IPS DF 19.7 (cell line): ENCODE measurements at regions not wholly inside any gene's neighbourhood (a gene's known extent, or its start where the extent isn't known, plus 50 kb on each side); places are given as distances from the start of the nearest gene placed in this dataset.

ENCODE experiments used
- DNase-seq: peaks from one replicate; pipeline ENCODE4 v3.0.0-alpha.2; 2013; ENCODE audit warnings: low read depth, low spot score

DNA sequence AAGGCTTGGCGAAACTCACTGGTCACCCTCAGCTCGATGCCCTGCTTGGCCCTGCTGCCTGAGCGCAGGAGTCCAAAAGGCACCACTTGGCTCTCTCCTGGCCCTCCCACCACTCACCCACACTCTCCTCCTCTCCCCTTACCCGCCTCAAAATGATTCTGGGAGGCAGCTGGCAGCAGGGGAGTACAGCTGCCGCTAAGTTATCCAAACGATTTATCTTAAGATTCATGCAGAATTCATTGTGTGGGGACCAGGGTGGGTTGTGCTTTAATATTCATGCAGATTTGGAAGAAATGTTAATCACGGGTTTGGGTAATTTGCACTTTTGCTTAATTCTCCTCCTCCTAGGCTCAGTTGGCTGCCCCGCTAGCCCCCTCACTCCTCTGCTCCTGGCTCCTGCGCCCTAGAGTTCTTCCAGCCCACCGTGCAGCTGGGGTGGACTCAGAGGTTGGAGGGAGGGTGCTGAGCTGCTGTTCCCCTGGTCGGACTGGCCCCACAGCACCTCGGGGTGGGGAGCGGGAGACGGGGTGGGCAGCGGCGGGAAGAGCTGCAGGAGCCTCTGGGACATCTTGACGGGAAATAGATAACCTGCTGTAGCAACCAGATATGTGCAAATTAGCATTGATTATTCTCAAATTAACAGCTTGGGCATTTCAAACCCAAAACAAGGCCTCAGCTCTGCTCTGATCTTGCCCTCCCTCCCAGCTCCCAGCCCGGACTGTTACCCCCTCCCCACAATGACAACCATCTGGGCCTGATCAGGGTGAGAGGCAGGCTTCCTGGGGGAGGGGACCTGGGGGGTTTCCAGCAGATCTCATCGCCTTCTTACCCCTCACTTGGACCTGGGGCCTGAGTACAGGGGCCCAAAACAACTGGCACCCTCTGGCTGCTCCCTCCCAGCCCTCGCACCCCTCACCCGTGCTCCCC is 122.6 kb upstream of the RPL38 start:
- DNase-seq = no peak

DNA sequence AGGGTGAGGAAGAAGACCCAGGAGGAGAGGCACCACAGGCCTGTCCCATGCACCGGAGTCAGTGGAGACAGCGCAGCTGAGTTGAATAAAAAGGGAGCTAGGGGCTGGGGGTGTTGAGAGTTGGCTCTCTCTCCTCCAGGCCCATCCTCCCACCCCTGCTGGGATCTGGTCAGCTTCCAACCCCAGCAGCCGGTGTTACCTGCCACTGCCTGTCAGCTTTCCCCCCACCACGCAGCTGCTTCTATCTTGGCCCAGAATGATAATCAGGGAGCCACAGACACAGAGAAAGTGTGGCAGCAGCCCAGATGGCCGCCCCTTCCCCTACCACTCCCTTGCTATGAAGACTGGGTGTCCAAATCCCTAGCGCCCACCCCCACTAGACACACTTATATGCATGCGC is 120.6 kb upstream of the RPL38 start:
- DNase-seq = no peak

- DNase-seq = no peak
These were observed 120.2 kb upstream of the RPL38 start for GRCh38 chr17:74083321-74083720.

DNA sequence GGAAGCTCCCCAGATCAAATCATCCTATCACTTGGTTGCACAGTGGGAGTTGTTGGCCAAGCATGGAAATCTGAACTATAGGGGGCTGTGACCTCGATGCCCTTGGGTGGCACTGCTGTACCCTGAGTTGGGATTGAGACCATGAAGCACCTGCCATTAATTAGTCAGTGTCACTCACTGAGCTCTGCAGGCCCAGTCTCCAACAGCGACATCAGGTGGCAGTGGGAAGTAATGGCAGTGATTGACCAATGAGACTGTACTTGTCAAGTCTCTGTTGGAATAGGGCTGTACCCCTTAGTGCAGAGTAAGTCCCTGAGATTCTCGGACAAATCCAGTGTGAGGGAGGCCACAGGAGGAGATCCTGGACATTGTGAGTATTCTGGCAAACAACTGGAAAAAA is 118.0 kb upstream of the RPL38 start:
- no peak for DNase-seq

DNA sequence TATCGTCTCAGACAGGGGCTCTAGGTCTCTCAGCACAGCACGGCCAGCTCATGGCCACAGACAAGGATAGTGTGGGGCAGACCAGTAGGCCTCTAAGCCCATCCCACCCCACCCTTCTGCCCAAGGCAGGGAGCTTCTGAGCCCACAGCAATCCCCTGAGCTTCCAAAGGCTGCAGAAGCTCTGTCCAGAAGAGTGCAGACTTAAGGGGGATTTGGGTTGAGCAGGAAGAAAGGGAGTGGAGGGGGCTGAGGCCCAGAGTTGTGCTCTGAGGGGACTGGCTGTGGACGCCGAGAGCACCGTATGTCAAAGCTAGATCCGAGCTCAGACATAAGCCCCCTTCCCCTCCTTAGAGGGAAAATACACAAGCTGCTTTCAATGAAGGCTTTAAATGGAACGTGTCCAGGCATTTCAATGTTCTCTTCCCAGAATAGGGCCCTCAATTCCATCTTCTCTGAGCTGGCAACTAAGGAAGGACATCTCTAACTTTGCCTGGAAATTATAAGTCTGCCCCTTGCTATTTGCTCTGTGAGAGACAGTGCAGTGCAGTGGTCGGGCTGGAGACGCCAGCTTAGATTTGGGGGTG is 116.4 kb upstream of the RPL38 start:
- DNase-seq = no peak

GRCh38 chr17:74088285-74088933 is 115.1 kb upstream of the RPL38 start:
- DNase-seq = no peak

DNA sequence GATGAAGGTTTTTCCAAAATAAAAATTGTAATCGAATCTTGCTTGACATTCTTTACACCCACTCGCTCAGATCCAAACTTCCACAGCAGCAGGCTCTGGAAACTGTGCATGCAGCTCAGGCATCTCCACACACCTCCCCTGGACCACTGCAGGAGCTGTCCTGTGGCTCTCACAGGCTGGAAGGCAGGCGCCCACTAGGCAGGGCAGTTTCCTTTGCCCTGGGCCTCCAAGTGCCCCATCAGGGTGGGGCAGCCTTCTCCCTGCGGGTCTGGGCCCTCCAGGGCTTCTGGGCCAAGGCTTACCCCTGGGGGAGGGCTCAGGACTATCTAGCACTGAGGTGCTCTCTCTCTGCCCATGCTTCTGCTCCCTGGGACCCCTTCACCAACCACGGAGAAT is 114.5 kb upstream of the RPL38 start:
- DNase-seq = no peak

DNA sequence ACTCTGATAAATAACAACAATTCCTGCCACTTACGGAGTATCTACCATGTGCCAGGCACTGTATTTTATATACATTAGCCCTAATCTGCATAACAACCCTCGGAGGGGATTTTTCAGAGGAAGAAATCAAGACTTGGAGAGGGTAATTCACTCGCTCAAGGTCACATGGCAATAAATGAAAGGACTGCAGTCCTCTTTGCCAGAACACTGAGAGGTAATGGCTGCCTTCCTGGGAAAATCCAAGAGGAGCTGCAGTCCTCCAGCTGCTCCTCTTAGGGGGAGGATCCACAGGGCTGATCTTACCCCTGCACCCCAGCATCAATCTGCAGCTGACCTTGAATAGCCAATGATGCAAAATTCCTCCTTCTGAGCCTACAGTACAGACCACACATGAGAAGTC is 114.1 kb upstream of the RPL38 start:
- no peak for DNase-seq

GRCh38 chr17:74089869-74090464 is 113.5 kb upstream of the RPL38 start:
- DNase-seq = peak; percentile 56

DNA sequence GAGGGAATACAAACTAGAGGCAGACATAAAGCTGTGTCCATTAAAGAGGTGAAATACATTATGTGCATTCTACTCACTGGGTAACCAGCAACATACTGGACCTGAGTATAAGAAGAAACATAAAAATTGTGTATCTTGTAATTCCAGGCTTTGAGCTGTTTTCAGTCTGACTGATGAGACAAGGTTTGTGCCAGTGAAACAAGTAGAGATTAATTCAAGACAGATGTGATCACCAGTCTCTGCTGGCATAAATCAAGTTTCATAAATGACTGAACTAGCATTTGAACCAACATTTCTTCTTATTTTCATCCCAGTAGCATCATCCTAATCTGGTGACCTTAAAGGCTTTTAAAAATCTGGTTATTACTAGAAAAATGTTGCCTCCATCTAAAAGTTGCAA is 108.8 kb upstream of the RPL38 start:
- no peak for DNase-seq

DNA sequence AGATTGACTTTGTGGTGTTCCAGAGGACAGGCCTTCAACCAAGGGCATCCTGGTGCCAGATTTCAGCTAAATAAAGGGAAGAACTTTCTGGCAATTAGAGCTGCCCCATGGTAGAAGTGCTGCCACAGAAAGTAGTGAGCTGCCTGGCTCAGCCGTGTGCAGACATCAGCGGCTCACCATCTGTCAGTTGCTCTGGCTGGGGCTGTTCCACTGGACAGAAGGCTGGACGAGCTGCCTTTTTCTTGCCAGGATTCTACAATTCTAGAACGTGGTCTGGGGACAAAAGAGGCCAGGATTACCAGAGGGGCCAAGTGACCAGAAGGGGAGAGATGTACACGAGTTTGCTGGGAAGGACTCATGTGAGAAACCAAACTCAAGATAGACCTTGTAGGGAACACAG is 107.0 kb upstream of the RPL38 start:
- DNase-seq = no peak

DNA sequence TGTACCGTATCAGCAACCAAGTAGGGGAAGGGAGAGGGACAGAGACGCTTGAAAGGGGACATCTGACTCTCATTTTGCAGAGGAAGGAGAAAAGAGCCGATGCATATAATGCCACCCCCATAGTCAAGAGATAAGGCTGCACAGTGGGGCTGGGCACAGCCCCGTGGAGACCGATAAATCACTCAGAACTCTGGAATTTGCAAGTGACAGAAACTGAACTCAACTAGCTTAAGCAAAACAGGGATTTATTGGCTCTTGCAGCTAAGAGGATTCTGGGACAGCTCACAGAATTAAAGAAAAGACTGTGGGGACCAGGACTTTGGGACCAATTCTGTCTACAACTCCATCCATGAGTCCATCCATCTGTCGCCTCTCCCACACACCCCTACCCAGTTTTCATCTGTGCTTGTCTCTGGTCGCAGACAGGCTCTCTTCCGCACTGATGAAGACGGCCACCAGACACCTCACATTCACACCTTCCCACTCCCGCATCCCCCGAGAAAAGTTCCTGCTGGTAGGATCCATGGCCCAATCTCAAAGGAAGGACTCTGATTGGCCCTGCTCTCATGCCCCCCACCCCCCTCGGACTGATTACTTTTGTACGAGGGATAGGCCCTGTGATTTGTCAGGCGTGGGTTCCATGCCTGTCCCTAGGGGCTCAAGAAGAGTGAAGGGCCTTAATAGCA is 105.9 kb upstream of the RPL38 start:
- no peak for DNase-seq

DNA sequence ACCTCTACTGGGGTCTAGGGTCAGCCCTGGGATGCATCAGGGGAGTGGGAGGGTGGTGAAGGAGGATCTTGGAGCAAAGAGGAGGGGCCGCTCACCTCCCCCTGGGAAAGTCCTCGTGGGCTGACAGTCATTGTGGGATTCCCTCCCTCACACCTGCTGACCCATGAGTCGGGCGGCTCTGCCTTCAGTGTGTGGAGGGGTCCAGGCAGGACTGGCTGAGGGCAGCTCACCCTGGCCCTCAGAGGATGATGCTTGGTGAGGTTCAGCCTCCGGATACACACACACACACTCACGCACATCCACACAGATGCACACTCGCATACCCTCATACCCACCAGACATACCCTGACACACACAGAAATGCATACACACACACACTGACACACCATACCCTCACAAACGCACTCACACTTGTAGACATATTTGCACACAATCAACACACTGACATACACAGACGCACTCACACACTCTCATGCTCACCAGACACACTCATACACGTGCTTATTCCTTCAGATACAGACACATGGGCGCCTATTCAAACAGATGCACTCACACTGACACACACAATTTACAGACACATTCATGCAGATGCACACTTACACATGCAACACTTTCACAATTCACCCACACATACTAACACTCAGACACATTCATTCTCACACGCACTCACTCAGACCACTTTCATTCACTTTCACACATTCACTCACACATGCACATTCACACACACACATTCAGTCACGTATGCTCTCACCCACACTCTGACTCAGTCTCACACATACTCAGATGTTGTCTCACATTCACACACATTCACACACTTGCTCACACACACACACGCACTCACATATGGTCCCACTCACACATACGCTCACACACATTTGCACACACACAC is 105.1 kb upstream of the RPL38 start:
- no peak for DNase-seq

DNA sequence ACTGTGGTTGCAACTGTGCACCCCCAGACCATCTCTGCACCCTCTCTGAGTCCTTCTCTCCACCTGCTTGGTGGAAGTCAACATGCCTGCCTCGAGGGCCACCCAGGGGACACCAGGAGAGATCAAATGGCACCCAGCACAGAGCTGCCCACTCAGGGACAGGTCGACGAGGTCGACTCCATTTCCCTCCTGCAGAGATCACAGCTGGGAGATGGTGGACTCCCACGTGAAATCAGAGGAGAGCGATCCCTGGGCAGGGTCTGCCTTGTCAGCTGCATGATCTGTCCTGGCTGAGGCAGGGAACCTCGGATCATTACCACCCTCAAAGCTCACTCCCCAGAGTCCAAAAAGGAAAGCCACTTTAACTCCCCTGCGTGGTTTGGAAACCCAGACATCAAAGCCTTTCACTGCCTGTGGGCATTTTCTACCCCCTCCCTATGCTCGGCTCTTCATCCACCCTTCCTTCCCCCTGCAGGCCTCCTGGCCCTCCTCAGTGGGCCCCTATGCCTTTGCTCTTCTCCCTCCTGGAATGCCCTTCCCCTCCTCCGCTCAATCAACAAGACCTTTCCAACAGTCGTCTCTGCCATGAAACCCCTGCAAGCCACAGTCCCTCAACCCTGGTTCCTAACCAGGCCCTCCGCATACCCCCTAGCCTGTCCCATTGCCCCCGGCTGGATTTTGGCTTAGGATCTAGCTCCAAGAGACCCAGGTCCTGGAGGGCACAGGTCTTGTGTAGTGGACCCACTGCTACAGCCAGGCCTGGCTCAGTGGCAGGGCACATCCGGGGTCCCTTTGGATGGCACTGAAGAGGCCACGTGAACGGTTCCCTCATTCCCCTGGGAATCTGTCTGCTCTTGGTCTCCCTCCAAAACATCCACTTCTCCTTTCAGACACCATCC is 103.8 kb upstream of the RPL38 start:
- DNase-seq = no peak

- no peak for DNase-seq
These were observed 98.6 kb upstream of the RPL38 start for GRCh38 chr17:74104921-74105320.

GRCh38 chr17:74107107-74107506 is 96.4 kb upstream of the RPL38 start:
- DNase-seq = no peak

DNA sequence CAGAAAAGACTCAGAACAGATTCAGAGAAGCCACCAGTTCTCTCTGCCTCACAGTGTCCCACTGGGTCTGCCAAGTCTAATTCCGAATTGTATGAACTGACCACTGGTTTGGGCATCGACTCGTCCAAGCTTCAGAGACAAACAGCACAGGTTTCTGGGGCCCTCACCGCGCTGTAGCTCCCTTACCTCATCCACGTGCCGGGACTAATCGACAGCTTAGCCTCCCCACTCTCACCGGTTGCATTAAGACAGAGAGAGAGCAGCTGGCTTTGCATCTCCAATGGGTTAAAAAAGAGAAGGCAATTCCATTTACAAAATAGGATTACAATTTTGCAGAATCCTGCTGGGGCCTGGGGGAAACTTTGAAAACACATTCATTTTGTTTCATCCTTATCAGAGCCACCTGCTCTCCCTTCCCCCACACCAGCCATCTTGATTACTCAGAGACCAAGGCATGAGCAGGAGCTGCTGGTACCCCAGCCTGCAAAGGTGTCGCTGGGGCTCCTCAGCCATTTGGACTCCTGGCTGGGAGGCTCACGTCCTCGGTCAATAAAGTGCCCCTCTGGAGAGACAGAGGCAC is 95.3 kb upstream of the RPL38 start:
- no peak for DNase-seq

- no peak for DNase-seq
These were observed 93.0 kb upstream of the RPL38 start for GRCh38 chr17:74110467-74110866.

DNA sequence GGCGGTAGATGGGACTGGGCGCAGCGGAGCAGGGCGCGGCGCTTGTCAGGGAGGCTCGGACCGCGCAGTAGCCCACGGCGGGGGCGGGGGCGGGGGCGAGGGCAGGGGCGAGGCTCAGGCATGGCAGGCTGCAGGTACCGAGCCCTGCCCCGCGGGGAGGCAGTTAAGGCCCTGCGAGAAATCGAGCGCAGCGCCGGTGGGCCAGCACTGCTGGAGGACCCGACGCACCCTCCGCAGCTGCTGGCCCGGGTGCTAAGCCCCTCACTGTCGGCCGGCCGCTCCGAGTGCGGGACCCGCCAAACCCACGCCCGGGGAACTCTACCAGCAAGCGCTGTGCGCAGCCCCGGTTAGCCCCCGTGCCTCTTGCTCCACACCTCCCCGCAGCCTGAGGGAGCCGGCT is 90.2 kb upstream of the RPL38 start:
- no peak for DNase-seq
